ENCODE measurements at regions not wholly inside any gene's neighbourhood (a gene's known extent, or its start where the extent isn't known, plus 50 kb on each side); places are given as distances from the start of the nearest gene placed in this dataset.

DNA sequence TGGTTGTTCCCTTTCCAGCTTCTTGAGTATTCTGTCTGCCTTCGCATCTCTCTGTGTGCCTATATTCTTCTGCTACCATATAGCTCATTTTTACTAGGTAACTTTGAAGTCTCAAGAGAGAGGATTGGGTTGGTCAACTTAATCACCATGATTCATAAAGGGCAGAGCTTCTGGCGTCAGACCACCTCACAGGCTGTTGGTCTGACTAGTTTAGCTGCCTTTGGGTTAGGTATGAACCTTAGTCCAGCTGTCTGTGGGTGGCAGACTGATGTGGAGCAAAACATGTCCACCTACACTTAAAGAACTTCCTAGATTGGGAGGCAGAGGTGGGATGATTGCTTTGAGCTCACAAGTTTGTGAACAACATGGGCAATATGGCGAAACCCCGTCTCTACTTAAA, 192.2 kb upstream of the SGK1 start:
- TF ChIP-seq, protein P1, sequence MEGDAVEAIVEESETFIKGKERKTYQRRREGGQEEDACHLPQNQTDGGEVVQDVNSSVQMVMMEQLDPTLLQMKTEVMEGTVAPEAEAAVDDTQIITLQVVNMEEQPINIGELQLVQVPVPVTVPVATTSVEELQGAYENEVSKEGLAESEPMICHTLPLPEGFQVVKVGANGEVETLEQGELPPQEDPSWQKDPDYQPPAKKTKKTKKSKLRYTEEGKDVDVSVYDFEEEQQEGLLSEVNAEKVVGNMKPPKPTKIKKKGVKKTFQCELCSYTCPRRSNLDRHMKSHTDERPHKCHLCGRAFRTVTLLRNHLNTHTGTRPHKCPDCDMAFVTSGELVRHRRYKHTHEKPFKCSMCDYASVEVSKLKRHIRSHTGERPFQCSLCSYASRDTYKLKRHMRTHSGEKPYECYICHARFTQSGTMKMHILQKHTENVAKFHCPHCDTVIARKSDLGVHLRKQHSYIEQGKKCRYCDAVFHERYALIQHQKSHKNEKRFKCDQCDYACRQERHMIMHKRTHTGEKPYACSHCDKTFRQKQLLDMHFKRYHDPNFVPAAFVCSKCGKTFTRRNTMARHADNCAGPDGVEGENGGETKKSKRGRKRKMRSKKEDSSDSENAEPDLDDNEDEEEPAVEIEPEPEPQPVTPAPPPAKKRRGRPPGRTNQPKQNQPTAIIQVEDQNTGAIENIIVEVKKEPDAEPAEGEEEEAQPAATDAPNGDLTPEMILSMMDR (IDR thresholded peaks at IDR 0.05) = no peak
- TF ChIP-seq POLR2A (IDR thresholded peaks at IDR 0.05) = no peak

Data from prostate gland (tissue), 2 donors.